Thyroid gland (tissue), 4 donors: ENCODE measurements at regions not wholly inside any gene's neighbourhood (a gene's known extent, or its start where the extent isn't known, plus 50 kb on each side); places are given as distances from the start of the nearest gene placed in this dataset.

Source experiments
- CTCF ChIP-seq, 6 experiments: fragments of 200-600 bp in 3 of 6; fragments of 450-650 bp in 3 of 6; sonication (generic) in 3 of 6; IDR thresholded peaks; one replicate each; pipeline ENCODE4 v1.5.1; 2016 to 2019; ENCODE audit warnings: antibody characterized with exemption in 6 of 6, mild to moderate bottlenecking in 2 of 6, inconsistent platforms in 1 of 6, moderate library complexity in 1 of 6
- POLR2A ChIP-seq, 2 donors: fragments of 450-650 bp; IDR thresholded peaks; one replicate each; pipeline ENCODE4 v1.6.1; 2017; ENCODE audit warnings: antibody characterized with exemption in 2 of 2, mild to moderate bottlenecking in 2 of 2, moderate library complexity in 1 of 2

DNA sequence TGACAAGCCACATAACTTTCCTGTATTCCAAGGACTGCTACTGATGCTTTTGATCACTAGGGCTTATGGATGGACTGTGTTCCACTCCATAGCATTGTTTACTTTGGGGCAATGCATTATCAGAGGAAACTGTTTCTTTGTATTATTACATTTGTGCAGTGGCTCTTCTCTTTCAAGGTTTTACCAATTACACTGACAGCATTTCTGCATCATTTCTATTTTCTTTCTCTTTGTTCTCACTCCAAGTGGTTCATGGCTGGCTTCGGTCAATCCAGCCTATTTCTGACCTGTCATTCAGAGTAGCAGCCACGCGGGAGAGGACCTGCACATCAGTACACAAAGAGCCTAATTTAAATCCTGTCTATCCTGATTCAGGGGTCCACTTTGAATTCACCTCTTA is 711.0 kb downstream of the TLE4 start:
- TF ChIP-seq CTCF (IDR thresholded peaks at IDR 0.05) = no peak
- TF ChIP-seq POLR2A (IDR thresholded peaks at IDR 0.05) = no peak
